Gastroesophageal sphincter (tissue), 4 donors: ENCODE measurements at regions not wholly inside any gene's neighbourhood (a gene's known extent, or its start where the extent isn't known, plus 50 kb on each side); places are given as distances from the start of the nearest gene placed in this dataset.

Source experiments
- ATAC-seq: fragments of 150-250 bp; one replicate; pipeline ENCODE4 v1.9.1; 2016; ENCODE audit warnings: mild to moderate bottlenecking, moderate library complexity
- H3K27ac ChIP-seq, 4 donors: fragments of 200-600 bp; sonication (generic) in 3 of 4; 1 replicate in 3 of 4; 2 replicates in 1 of 4; pipeline ENCODE4 v1.5.1; 2016 to 2019
- H3K27me3 ChIP-seq: fragments of 200-600 bp; sonication (generic); one replicate; pipeline ENCODE4 v1.5.1; 2019
- H3K36me3 ChIP-seq, 2 donors: fragments of 200-600 bp; sonication (generic); one replicate each; pipeline ENCODE4 v1.5.1; 2019; ENCODE audit warnings: control low read depth in 1 of 2
- H3K4me1 ChIP-seq, 3 donors: fragments of 200-600 bp; sonication (generic); 1 replicate in 2 of 3; 2 replicates in 1 of 3; pipeline ENCODE4 v1.5.1; 2016 to 2019; ENCODE audit warnings: control low read depth in 2 of 3
- H3K4me3 ChIP-seq, 2 donors: fragments of 200-600 bp; sonication (generic); one replicate each; pipeline ENCODE4 v1.5.1; 2019; ENCODE audit warnings: mild to moderate bottlenecking in 1 of 2, moderate library complexity in 1 of 2
- H3K9me3 ChIP-seq, 3 donors: fragments of 200-600 bp; sonication (generic); one replicate each; pipeline ENCODE4 v1.5.1; 2017 to 2019; ENCODE audit warnings: control low read depth in 2 of 3
- EP300 ChIP-seq: sonication (generic); formaldehyde crosslinking; IDR thresholded peaks from one replicate; pipeline ENCODE4 v1.6.1; 2017; ENCODE audit warnings: antibody characterized with exemption, mild to moderate bottlenecking
- POLR2A ChIP-seq, 2 donors: fragments of 450-650 bp; IDR thresholded peaks; one replicate each; pipeline ENCODE4 v1.6.1; 2017; ENCODE audit warnings: antibody characterized with exemption in 2 of 2, mild to moderate bottlenecking in 2 of 2, moderate library complexity in 1 of 2
- POLR2AphosphoS5 ChIP-seq: sonication (generic); formaldehyde crosslinking; IDR thresholded peaks from one replicate; pipeline ENCODE4 v1.6.1; 2017; ENCODE audit warnings: antibody characterized with exemption
- WGBS, 2 donors: methylation state at CpG; one replicate each; pipeline ENCODE4 v1.1.5; 2018; ENCODE audit warnings: low coverage in 1 of 2; 5-methylcytosine and 5-hydroxymethylcytosine counted together
- TF ChIP-seq, protein P1 (sequence below), 4 experiments: fragments of 200-600 bp in 2 of 4; fragments of 450-650 bp in 2 of 4; sonication (generic) in 1 of 4; IDR thresholded peaks; one replicate each; pipeline ENCODE4 v1.5.1; 2017 to 2019; ENCODE audit warnings: antibody characterized with exemption in 4 of 4, mild to moderate bottlenecking in 2 of 4, moderate library complexity in 2 of 4

DNA sequence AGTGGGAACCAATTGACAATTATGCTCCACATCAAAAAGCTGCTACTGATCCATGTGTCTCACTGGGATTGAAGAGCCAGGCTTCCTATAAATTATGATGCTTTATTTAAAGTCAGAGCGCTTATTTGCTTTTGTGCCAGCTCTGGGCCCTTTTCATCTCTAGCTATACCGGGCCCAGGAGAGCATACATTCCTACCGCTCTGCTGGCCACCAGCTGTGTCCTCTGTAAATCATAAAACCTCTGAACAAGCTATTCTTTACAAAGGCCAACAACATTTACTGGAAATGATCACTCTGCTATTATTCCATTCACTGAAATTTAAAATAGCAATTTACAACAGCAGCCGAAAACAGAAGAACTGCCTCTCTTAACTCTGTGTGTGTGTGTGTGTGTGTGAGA lies 86.6 kb downstream of the ZNF608 start:
- Histone ChIP-seq H3K9me3 (no peaks in the 10 kb centered on the region), H3K4me3 (no peak overlapping the region), H3K36me3 (no peaks in the 10 kb centered on the region), H3K27ac (peak overlapping the region; percentile 7 to 72 (median 47)), H3K4me1 (peaks cover 34 to 96% (median 51%) of the 10 kb centered on the region in 3 donors), H3K27me3 (no peaks in the 10 kb centered on the region)
- no peak for TF ChIP-seq POLR2AphosphoS5
- no peak for TF ChIP-seq POLR2A (IDR thresholded peaks at IDR 0.05)
- TF ChIP-seq, protein P1, sequence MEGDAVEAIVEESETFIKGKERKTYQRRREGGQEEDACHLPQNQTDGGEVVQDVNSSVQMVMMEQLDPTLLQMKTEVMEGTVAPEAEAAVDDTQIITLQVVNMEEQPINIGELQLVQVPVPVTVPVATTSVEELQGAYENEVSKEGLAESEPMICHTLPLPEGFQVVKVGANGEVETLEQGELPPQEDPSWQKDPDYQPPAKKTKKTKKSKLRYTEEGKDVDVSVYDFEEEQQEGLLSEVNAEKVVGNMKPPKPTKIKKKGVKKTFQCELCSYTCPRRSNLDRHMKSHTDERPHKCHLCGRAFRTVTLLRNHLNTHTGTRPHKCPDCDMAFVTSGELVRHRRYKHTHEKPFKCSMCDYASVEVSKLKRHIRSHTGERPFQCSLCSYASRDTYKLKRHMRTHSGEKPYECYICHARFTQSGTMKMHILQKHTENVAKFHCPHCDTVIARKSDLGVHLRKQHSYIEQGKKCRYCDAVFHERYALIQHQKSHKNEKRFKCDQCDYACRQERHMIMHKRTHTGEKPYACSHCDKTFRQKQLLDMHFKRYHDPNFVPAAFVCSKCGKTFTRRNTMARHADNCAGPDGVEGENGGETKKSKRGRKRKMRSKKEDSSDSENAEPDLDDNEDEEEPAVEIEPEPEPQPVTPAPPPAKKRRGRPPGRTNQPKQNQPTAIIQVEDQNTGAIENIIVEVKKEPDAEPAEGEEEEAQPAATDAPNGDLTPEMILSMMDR (IDR thresholded peaks at IDR 0.05), result no peak
- no peak for TF ChIP-seq EP300
- WGBS, 2 donors, result 41 to 54% methylated on average over 4 of the region's 4 CpGs
- no peak for ATAC-seq

- H3K27me3 ChIP-seq, result no peaks in the 10 kb centered on the region
- H3K4me1 ChIP-seq, result peaks cover 34 to 98% (median 51%) of the 10 kb centered on the region in 3 donors
- TF ChIP-seq, protein P1 (IDR thresholded peaks at IDR 0.05), result no peak
- TF ChIP-seq POLR2A (IDR thresholded peaks at IDR 0.05) (no peak), EP300 (no peak), POLR2AphosphoS5 (no peak)
- ATAC-seq, result no peak
- no peak overlapping the region for H3K4me3 ChIP-seq
- no peaks in the 10 kb centered on the region for H3K36me3 ChIP-seq
- H3K27ac ChIP-seq, result peak overlapping the region in 3 of 4 donors; percentile 7 to 72 (median 44)
- WGBS, 2 donors, result 68 to 73% methylated on average over 3 to 6 of the region's 6 CpGs
- no peaks in the 10 kb centered on the region for H3K9me3 ChIP-seq
Observed at GRCh38 chr5:124658867-124659557, 87.4 kb downstream of the ZNF608 start.

GRCh38 chr5:124655921-124656511 lies 90.4 kb downstream of the ZNF608 start:
- Histone ChIP-seq H3K36me3 (no peaks in the 10 kb centered on the region), H3K27me3 (no peaks in the 10 kb centered on the region), H3K27ac (peak overlapping the region; percentile 47 to 73 (median 68)), H3K4me1 (peaks cover 26 to 98% (median 29%) of the 10 kb centered on the region in 3 donors), H3K9me3 (no peaks in the 10 kb centered on the region), H3K4me3 (no peak overlapping the region)
- ATAC-seq, result peak; percentile 20
- WGBS, 2 donors, result 26 to 29% methylated on average over 5 of the region's 5 CpGs
- TF ChIP-seq, protein P1 (IDR thresholded peaks at IDR 0.05), result no peak
- TF ChIP-seq POLR2AphosphoS5, result peak; percentile 31

DNA sequence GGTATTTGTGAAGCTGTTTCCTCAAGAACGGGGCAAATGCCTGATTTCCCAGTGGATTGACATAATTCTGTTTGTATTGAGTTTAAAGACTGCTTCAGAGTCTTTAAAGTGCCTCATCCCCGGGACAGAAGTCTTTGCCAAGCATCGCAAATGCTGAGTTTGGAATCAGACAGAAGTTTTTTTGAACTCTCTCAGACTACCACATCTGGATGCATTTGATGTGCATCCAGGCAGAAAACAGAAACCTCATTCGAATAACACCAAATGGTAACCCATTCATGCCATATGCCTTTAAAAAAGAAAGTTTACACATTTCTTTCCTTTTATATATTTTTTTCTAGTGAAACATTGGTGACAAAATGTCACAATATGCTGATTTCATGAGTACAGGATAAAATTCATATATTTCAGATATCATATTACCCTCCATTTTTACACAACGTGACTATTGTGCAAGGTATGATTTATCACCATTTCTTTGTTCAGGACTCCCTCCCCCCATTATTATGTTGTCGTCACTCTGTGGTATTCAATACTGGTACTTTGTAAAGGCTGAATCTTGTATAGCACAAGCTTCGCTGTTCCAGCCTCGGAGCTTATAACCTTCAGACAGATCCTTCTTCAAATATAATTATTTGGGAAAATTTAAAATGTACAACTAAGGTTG lies 91.1 kb downstream of the ZNF608 start:
- ATAC-seq, result no peak
- peak overlapping the region; percentile 47 to 73 (median 68) for H3K27ac ChIP-seq
- H3K36me3 ChIP-seq, result no peaks in the 10 kb centered on the region
- TF ChIP-seq POLR2A (IDR thresholded peaks at IDR 0.05) (no peak), EP300 (no peak), POLR2AphosphoS5 (no peak)
- TF ChIP-seq, protein P1 (IDR thresholded peaks at IDR 0.05), result no peak
- no peak overlapping the region for H3K4me3 ChIP-seq
- H3K4me1 ChIP-seq, result peaks cover 26 to 98% (median 30%) of the 10 kb centered on the region in 3 donors
- H3K9me3 ChIP-seq, result no peaks in the 10 kb centered on the region
- H3K27me3 ChIP-seq, result no peaks in the 10 kb centered on the region
- WGBS, 2 donors, result 26 to 33% methylated on average over 8 of the region's 8 CpGs
